ENCODE measurements at regions not wholly inside any gene's neighbourhood (a gene's known extent, or its start where the extent isn't known, plus 50 kb on each side); places are given as distances from the start of the nearest gene placed in this dataset.

DNA sequence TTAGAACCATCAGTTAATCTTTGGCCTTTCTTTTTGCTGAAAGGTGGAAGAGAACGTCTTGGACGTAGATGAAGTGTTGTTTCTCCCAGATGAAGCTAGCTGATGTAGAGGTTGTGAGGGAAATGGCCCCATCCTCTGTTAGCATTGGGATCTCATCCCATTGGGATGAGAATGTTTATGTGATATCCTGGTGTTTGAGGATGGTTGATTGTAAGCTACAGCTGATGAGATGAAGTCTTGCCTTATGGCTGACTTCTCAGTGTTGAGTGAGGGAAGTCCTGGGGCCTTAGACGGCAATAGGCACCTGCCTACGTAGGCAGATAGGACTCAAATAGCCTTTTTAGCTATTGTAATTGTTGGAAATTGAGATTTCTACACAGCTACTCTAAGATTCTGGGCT is 211.3 kb downstream of the MYCN start:
- TF ChIP-seq, protein P1, sequence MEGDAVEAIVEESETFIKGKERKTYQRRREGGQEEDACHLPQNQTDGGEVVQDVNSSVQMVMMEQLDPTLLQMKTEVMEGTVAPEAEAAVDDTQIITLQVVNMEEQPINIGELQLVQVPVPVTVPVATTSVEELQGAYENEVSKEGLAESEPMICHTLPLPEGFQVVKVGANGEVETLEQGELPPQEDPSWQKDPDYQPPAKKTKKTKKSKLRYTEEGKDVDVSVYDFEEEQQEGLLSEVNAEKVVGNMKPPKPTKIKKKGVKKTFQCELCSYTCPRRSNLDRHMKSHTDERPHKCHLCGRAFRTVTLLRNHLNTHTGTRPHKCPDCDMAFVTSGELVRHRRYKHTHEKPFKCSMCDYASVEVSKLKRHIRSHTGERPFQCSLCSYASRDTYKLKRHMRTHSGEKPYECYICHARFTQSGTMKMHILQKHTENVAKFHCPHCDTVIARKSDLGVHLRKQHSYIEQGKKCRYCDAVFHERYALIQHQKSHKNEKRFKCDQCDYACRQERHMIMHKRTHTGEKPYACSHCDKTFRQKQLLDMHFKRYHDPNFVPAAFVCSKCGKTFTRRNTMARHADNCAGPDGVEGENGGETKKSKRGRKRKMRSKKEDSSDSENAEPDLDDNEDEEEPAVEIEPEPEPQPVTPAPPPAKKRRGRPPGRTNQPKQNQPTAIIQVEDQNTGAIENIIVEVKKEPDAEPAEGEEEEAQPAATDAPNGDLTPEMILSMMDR (IDR thresholded peaks at IDR 0.05): no peak
- TF ChIP-seq EP300 (IDR thresholded peaks at IDR 0.05) (no peak), POLR2AphosphoS5 (IDR thresholded peaks at IDR 0.05) (no peak), POLR2A (IDR thresholded peaks at IDR 0.05) (no peak)

Data from sigmoid colon (tissue), 4 donors.